Chondrocyte (in vitro differentiated cells): ENCODE measurements at regions not wholly inside any gene's neighbourhood (a gene's known extent, or its start where the extent isn't known, plus 50 kb on each side); places are given as distances from the start of the nearest gene placed in this dataset.

ENCODE experiments used
- DNase-seq: peaks from one replicate; pipeline ENCODE4 v3.0.0; 2021; ENCODE audit warnings: mixed read lengths, low spot score
- H3K27ac Mint-ChIP-seq: one replicate; pipeline ENCODE4 v1.8.0; 2021; ENCODE audit warnings: mild to moderate bottlenecking, moderate library complexity, mixed read lengths; ENCODE audit not compliant: unreplicated experiment
- H3K27me3 Mint-ChIP-seq: 2 replicates; pipeline ENCODE4 v1.8.0; 2021; ENCODE audit warnings: low read depth, mixed read lengths
- H3K36me3 Mint-ChIP-seq: 2 replicates; pipeline ENCODE4 v1.8.0; 2021; ENCODE audit warnings: low read depth, mixed read lengths
- H3K4me1 Mint-ChIP-seq: 2 replicates; pipeline ENCODE4 v1.8.0; 2021; ENCODE audit warnings: low read depth, mild to moderate bottlenecking, mixed read lengths
- H3K4me3 Mint-ChIP-seq: one replicate; pipeline ENCODE4 v1.8.0; 2021; ENCODE audit warnings: mild to moderate bottlenecking, moderate library complexity, mixed read lengths; ENCODE audit not compliant: unreplicated experiment
- H3K9me3 Mint-ChIP-seq: 2 replicates; pipeline ENCODE4 v1.8.0; 2021; ENCODE audit warnings: low read depth, mixed read lengths
- CTCF ChIP-seq: fragments of 200-600 bp; sonication (generic); IDR thresholded peaks from 2 replicates; pipeline ENCODE4 v1.5.0; 2021; ENCODE audit warnings: antibody characterized with exemption, mild to moderate bottlenecking, moderate library complexity

DNA sequence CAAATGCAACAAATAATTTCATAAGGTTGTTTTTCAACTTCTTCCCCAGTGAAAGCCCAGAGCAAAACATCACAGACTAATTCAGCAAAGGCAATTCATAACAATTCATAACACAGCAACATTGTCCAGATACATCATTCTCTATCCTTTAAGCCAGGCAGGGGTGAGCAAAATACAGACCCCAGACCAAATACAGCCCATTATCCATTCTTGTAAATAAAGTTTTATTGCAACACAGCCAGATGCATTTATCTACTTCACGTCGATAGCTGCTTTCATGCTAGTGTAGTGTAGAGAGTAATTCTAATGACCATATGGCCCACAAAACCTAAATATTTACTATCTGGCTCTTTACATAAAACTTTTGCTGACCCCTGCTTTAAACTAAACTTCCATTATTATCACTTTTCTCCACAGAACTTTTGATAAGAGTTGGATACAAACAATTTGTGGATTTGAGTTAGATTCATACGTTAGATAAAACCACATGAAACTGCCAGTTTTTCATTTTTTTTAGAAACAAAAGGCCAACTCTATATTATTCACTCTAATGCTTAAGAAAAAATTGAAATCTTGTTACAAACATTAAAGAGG, 174.4 kb downstream of the DUSP6 start:
- H3K27me3 Mint-ChIP-seq, result no peaks in the 10 kb centered on the region
- H3K4me3 Mint-ChIP-seq, result no peak overlapping the region
- no peaks in the 10 kb centered on the region for H3K36me3 Mint-ChIP-seq
- H3K9me3 Mint-ChIP-seq, result no peaks in the 10 kb centered on the region
- DNase-seq, result no peak
- TF ChIP-seq CTCF, result no peak
- H3K27ac Mint-ChIP-seq, result no peak overlapping the region
- H3K4me1 Mint-ChIP-seq, result peaks cover 20% of the 10 kb centered on the region

DNA sequence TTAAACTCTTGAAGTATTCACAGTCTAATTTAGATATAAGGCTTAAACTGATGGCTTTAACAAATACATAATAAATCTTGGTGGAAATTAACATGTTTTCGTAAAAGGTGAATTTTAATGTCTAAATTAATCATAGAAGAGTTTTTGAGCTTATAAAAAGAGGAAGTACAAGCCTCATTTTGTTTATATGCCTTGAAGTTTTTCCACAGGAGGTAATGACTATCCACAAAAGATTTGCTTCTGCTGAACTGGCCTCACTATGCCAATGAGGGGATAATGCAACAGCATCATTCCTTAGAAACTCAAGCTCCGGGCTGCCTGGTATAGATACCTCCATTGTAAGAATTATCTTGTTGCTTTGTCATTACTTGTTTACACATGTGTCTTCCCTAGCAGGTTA, 175.6 kb downstream of the DUSP6 start:
- DNase-seq, result no peak
- Mint-ChIP-seq H3K36me3 (no peaks in the 10 kb centered on the region), H3K4me1 (peaks cover 19% of the 10 kb centered on the region), H3K27me3 (no peaks in the 10 kb centered on the region), H3K4me3 (no peak overlapping the region), H3K9me3 (no peaks in the 10 kb centered on the region), H3K27ac (no peak overlapping the region)
- TF ChIP-seq CTCF, result no peak

DNA sequence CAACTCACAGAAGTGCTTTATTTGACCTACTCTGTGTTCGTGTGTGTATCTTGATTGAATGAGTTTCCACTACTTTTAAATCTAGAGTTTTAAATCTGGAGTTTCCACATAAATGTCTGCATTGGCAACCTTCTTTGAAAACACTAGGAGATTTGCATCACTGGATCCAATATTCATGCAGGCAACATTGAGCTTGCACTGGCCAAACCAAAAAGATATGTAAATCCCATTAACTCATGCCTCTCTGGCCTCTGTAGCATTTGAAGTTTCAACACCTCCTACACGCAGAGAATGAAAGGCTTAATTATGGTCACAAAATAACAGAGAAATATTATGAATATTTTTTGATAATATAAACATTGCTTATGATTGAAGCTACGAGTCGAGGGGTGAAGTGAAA, 178.6 kb downstream of the DUSP6 start:
- H3K4me3 Mint-ChIP-seq, result no peak overlapping the region
- no peak for DNase-seq
- no peak for TF ChIP-seq CTCF
- H3K9me3 Mint-ChIP-seq, result no peaks in the 10 kb centered on the region
- H3K36me3 Mint-ChIP-seq, result no peaks in the 10 kb centered on the region
- H3K27ac Mint-ChIP-seq, result no peak overlapping the region
- peaks cover 2% of the 10 kb centered on the region for H3K4me1 Mint-ChIP-seq
- no peaks in the 10 kb centered on the region for H3K27me3 Mint-ChIP-seq

DNA sequence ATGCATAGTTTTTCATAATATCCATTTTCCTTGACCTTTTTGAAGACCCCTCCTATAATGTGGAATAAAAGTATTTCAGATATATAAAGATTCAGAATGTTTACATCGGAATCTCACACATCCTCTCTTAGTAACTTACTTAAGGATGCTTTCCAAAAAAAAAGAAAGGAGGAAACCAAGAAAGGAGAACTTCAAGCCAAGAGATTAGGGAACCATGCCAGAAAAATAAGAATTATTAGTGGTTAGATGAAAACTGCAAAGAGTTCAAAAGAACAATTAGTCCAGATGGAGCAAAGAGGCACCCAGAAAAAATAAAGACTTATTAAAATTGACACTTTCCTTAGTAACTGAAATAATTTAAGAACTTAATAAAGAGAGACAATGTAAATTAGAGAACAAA, 179.2 kb downstream of the DUSP6 start:
- DNase-seq, result no peak
- Mint-ChIP-seq H3K9me3 (no peaks in the 10 kb centered on the region), H3K4me3 (no peak overlapping the region), H3K4me1 (peaks cover 6% of the 10 kb centered on the region), H3K27ac (no peak overlapping the region), H3K36me3 (no peaks in the 10 kb centered on the region), H3K27me3 (no peaks in the 10 kb centered on the region)
- no peak for TF ChIP-seq CTCF

GRCh38 chr12:89172224-89172623, 180.1 kb downstream of the DUSP6 start:
- H3K27me3 Mint-ChIP-seq, result no peaks in the 10 kb centered on the region
- no peak for TF ChIP-seq CTCF
- H3K9me3 Mint-ChIP-seq, result no peaks in the 10 kb centered on the region
- H3K36me3 Mint-ChIP-seq, result no peaks in the 10 kb centered on the region
- peaks cover 6% of the 10 kb centered on the region for H3K4me1 Mint-ChIP-seq
- H3K27ac Mint-ChIP-seq, result no peak overlapping the region
- DNase-seq, result no peak
- H3K4me3 Mint-ChIP-seq, result no peak overlapping the region
